Hematopoietic multipotent progenitor cell treated with erythropoietin and hydrocortisone succinate and interleukin-3 and kit ligand, for 15 days (in vitro differentiated cells): ENCODE measurements at regions not wholly inside any gene's neighbourhood (a gene's known extent, or its start where the extent isn't known, plus 50 kb on each side); places are given as distances from the start of the nearest gene placed in this dataset.
"Not testable (repeated sequence)": the region's sequence is repeated elsewhere in the genome, so short reads cannot be mapped to it uniquely, and the experiment has no call there.

ENCODE experiments used
- DNase-seq: peaks from one replicate; pipeline ENCODE4 v3.0.0-alpha.2; 2015; ENCODE audit warnings: low spot score

DNA sequence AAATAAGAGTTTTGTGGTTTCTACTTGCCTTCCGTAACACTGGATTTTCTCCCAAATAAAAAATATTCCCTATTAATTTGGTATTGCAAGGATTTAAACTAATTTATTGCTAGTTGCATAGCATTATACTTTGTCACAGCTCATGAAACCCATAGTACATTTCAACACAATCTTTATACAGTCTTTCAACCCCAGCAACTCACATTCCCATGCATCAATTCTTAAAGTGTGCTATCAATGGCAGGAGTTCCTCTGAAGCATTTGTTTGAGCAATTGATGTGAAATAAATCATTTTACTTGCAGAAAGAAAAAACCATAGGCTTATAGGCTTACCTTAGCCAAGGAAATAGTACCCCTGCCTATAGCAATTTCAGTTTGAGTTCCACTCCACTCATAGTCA lies 251.9 kb downstream of the PAPSS1 start:
- DNase-seq, result no peak

DNA sequence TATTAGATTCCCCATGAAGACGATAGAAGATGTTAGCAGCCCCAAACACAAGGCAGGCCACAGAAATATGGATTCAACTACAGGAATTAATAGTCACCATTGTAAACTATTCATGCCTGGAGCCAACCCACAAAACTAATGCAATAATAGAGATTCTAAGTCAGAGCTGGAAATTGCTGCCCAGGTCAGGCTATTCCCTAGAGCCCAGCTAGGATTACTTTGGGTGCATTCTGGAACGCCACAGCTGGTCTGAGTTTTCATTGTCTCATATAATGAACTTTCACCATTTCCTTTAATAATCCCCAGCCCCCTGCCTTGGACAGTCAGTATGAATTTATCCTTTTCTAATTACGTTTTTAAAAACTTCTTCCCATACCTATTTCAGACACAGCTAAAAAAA lies 252.6 kb downstream of the PAPSS1 start:
- DNase-seq, result no peak

DNA sequence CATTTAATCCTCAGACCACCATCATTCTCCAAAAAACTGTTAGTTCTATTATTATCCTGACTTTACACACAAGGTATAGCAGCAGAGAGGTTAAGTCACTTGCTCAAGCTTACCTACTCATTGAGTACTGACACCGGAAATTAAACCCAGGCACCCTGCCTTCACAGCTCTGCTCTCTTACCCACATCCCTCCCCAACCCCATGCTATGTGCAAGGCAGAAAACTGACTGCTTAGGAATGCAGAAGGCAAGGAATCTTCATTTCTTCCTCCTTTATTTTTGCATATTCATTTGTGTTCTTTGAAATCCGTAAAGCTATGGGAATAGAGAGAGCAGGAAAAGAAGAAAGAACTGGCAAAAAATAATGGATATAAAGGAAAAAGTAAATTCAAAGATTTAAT lies 261.8 kb downstream of the PAPSS1 start:
- DNase-seq, result no peak

DNA sequence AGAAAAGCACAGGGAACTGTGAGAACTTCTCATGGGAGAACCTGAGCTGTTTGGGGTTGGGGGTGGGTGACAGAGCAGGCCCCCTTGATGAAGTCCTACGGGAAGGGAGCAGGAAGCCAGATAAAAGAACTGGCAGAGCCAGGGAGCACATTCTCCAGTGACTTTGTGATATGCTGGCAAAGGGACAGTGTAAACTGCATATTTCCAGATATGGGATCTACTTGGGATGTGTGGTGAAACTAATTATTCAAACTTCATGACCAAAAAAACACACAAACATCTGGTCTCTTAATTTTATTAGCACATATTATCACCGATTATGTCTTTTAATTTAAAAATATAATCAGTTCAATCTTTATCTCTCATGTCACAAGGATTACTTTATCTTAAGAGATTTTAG lies 266.0 kb downstream of the PAPSS1 start:
- DNase-seq, result no peak

DNA sequence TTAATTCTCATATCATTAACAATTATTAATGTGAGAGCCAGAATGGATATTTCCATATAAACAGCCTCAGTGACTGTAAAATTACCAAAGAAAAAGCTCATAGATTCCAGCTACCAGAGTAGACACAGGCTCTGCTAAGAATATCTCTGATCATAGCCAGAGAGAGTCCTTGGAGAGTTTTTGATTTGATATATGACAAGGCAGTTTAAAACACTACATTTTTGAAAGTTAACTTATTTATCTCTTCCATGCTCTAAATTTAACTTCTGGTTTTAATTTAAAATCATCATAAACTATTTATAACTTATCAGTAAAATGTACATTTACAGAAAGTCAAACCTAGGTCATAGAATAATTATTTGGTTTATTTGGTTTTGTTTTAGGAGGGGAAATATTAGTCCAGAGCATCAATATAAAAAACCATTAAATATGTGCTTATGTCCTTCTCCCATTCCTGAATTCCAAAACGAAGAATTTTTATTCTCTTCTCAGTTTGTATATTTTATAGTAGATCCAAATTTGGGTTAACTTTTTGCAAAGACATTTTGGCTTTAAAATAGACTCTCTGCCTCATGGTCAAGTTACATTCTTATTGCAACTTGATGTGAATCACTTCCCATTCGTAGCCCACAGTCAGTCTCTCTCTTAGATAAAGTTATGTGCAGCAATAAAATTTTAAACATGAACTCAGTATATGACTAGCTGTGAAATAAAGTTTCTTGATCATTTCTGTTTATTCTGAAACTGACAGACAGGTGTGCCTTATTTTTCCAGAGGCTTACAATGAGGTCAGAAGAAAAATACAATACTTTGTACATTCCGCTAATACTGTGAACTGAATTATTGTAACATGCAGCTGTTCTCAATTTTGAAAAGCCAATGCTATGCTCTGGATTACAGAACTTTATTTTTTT lies 267.1 kb downstream of the PAPSS1 start:
- no peak for DNase-seq

DNA sequence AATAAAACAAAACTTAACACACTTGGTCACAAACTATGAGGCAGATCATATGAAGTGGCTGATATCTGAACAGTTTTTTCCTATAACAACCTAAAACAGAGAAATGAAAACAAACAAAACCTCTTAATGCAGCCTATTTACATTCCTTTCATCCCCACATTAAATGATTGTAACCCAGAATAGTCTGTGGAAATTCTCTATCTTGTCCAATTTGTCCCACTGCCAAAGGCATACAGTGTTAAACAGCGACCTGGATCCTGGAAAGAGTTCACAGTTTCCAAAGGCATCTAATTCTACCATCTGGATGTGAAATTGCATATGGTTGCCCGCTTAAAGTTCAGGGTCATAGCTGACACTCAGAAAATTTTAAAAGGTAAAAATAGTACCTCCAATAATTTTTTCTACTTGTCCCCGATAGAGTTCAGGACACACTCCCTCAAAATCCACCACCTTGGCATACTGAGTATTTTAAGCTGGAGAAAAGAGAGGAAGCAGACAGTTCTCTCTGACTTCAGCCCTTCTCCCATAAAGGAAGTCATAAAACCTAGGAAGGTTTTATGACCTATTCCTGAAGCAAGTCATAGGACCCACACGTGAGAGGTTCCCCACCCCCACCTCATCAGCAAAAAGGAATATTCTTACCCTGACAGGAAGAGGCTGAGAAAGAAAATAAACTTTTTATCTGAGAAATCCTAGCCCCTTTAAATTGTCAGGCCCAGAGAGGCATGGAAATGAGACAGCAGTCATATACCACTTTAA lies 270.2 kb downstream of the PAPSS1 start:
- no peak for DNase-seq

DNA sequence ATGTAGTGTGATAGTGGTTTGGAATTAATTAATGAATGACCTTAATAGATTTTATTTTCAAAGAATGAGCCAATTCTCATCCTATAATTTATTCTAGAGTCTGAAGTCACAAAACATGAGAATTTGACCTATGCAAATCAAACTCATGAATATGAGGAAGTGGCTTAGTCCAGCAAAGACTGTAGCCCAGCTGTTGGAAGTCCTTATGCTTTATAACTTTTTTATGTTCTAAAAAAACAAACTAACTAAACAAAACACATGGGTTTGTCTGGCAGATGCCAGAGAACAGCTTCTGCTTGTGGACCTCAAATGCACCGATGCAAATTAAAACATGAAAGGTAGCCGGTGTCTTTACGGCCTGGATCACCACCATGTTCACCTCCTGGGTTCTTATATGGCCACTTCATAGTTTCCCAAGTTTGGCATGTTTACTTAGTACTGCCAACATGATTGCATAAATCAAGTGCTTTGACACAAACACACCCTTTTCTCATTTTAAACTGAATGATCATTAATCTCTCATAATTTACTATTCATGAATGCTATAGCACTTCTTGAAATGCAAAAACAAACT lies 277.4 kb downstream of the PAPSS1 start:
- no peak for DNase-seq

DNA sequence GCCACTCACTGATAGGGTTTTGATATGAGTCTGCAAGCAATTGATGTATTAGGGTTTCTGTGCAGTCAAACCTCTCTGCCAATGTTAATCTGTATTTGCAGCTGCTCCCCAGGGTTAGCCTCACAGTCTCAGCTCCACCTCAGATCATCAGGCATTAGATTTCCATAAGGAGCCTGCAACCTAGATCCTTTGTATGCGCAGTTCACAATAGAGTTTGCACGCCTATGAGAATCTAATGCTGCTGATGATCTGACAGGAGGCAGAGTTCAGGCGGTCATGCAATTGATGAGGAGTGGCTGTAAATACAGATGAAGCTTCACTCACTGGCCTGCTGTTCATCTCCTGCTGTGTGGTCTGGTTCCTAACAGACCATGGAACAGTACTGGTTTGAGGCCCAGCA lies 280.6 kb downstream of the PAPSS1 start:
- no peak for DNase-seq

DNA sequence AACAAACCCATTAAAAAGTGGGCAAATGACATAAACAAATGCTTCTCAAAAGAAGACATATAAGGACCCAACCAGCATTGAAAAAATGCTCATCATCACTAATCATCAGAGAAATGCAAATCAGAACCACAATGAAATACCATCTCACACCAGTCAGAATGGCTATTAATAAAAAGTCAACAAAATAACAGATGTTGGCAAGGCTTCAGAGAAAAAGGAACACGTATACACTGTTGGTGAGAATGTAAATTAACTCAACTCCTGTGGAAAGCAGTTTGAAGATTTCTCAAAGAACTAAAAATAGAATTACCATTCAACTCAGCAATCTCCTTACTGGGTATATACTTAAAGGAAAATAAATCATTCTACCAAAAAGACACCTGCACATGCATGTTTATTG lies 283.6 kb downstream of the PAPSS1 start:
- DNase-seq, result not testable (repeated sequence)

DNA sequence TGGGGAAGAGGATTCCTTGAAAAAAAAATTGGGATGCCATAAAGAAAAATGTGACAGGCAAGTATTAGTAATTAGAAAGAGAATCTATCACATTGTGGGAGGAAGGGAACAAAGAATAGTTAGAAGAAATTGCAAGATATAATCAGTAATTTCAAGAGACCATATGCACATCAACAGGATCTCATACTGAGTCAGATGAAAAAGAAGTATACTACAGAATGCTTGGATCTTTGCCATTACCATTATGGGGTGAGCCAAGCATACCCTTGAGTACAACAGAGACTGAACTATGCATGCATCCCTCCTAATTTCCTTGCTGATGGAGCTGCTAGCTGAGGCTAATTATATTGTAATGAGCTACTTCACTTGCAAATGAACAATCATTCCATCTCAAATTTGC lies 287.6 kb downstream of the PAPSS1 start:
- DNase-seq, result no peak

DNA sequence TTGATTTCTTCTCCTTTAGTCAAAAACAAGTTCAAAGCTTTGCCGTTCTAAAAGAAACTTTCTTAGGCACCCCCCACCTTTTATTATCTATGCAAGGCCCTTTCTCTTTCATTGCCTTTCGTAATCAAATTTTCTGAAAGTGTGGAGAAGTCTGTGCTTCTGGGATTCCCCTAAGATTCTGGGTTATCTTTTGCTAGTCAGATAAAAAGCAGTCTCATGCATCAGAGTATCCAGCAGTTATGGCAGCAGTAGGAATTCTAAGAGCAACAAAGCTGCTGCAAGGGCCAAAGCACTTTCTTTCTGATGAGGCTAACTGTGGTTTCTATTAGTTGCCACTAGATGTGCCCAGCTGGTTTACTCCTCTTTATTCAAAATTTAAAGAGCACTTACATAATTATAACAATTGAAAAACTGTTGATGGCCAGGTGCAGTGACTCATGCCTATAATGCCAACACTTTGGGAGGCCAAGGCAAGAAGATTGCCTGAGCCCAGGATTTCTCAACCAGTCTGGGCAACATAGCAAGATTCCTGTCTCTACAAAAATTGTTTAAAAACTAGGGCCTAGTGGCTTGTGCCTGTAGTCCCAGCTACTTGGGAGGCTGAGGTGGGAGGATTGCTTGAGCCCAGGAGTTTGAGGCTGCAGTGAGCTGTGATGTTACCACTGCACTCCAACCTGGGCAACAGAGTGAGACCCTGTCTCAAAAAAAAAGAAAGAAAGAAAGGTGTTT lies 296.2 kb downstream of the PAPSS1 start:
- no peak for DNase-seq

DNA sequence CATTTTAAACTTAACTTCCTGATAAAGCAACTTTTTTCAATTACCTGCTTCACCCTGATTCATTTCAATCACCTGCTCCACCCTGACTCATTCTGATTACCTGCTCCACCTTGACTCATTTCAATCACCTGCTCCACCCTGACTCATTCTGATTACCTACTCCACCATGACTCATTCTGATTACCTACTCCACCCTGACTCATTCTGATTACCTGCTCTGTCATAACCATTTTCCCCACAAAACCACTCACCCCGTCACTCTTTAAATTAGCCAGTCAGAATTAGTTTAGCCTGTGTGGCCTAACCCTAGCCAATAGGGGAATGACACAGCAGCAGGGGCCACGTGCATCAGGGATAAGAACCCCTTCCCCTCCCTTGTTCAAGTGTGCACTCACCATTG lies 300.5 kb downstream of the PAPSS1 start:
- not testable (repeated sequence) for DNase-seq

DNA sequence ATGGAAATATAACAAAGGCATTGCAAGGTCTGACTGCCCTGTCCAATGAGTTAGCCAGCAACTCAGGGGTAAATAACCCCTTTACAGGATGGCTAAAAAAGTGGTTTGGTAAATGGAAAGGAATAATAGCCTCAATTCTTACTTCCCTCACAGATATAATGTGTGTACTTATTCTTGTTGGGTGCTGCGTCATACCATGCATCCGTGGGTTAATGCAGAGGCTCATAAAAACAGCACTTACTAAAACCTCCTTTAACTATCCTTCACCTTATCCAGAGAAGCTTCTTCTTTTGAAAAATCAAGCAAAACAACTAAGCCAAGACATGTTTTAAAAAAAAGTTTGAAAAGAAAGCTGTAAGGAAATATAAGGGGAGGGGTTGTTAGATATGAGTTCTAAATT lies 301.0 kb downstream of the PAPSS1 start:
- no peak for DNase-seq

DNA sequence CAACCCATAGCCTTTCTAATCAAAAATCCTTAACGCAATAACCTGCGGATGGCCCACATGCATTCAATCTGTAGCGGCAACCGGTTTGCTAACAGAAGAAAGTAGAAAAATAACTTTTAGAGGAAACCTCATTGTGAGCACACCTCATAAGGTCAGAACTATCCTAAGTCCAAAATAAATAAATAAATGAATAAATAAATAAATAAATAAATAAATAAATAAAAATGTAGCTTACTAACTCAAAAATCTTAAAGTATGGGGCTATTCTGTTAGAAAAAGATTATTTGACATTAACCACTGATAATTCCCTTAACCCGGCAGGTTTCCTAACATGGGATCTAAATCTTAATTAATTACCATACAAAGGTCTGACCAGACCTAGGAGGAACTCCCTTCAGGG lies 304.5 kb downstream of the PAPSS1 start:
- not testable (repeated sequence) for DNase-seq

DNA sequence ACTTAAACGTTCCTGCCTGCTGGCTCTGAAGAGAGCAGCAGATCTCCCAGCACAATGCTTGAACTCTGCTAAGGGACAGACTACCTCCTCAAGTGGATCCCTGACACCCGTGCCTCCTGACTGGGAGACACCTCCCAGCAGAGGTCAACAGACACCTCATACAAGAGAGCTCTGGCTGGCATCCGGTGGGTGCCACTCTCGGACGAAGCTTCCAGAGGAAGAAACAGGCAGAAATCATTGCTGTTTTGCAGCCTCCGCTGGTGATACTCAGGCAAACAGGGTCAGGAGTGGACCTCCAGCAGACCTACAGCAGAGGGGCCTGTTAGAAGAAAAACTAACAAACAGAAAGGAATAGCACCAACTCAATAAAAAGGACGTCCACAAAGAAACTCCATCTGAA lies 310.2 kb downstream of the PAPSS1 start:
- not testable (repeated sequence) for DNase-seq

DNA sequence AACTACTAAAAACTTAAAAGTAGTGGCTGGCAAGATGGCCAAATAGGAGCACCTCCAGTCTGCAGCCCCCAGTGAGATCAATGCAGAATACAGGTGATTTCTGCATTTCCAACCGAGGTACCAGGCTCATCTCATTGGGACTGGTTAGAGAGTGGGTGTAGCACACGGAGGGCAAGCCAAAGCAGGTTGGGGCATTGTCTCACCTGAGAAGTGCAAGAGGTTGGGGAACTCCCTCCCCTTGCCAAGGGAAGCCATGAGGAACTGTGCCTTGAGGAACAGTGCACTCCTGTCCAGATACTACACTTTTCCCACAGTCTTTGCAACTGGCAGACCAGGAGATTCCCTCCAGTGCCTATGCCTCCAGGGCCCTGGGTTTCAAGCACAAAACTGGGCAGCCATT lies 311.1 kb downstream of the PAPSS1 start:
- no peak for DNase-seq

DNA sequence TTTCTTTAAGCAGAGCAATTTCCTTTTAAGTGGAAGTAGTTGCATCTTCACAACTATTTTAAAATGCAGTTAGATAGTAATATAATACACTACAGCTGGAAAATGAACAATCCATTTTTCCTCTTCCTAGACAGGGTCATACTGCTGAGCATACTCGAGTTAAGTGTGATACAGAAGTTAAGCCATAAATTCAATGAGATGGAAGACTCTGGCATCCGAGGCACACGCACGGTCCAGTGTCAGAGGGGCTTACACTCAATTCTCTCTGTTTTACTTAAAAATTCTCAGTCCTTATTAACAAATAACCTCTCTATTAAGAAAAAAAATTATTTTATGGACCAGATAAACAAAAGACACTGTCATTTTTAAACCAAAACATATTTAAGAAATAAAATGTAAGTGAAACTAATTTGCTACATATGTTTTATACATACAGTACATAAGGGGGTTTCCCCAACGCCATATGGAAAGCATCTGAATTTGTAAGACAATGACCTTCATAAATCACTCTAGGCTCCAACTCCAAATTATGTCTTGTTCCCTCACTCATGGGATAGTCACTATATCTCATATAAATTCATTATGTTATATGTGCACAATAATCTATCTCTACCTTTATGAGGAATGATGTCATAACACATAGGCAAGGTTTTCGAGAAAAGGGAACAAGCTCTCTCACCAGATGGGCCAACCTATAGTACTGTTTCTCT lies 315.3 kb downstream of the PAPSS1 start:
- no peak for DNase-seq

DNA sequence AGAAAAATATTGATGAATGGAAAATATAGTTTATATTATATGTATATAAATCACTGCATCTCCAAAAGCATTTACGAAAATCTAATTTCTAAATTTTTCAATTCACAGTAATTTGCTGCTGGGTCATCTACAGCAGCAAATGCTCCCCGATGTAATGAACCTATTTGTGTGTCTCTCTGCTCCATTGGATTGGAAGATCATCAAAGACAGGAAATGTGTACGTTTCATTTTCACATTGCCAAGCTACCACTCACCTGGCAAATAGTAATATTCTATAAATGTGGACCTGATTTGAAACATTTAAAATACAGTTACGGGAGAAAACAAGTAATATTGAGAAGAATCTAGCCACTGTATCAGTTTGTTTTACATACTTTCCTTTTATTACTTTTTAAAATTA lies 317.7 kb downstream of the PAPSS1 start:
- DNase-seq, result no peak

DNA sequence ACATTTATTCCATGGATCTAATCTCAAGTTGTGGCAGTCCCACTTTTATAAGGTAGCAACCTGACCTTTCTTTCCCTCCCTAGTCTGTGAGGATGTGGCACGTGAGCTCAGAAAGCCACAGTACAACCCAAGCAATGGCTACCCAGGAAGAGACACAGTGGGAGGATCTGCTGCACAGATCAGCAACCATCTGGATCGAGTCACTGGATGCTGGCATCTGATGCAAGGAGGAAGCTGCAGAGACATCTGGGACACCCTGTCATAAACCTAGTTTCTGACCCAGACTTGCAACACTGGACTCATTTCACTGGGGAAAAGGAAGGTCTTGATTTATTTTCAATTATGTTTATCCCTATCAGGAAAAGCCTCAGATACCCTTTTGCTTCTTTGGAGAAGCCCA lies 327.1 kb downstream of the PAPSS1 start:
- DNase-seq, result no peak

DNA sequence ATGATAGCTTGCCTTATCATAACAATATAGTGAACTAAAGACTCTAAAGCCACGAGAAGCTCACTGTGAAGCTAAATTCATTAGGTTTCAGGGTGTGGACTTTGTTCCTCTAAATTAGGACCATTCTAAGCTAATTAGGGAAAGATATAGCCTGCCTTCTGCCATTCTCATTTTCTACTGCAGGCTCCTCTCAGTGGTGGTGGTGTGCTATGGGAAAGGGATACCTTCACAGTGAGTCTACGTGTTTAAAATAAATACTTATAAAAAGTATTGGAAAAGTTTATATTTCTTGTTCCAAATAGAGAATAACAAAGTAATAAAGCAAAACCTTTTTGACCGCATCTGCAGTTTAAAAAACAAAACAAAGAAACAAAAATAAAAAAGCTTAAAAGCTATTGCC lies 327.7 kb downstream of the PAPSS1 start:
- DNase-seq, result no peak

DNA sequence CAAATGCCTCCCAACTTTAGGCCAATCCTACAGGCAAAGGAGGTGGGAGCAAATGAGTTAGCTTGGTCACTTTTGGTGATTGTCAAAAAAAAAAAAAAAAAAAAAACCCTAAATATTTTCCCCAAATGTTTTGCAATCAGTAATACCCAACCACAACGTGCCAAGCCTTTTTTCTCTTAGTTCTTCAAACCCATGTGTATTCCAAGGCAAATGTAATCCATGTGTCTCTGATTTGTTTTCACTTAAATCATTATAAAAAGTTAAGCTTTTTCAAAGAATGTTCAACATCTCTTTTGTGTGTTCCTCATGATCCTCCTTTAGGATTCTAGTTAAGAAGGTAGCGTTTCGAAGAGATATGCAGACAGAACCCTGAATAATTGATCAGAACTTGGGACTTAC lies 328.4 kb downstream of the PAPSS1 start:
- DNase-seq, result no peak
